ENCODE measurements at regions not wholly inside any gene's neighbourhood (a gene's known extent, or its start where the extent isn't known, plus 50 kb on each side); places are given as distances from the start of the nearest gene placed in this dataset.

GRCh38 chr18:28469946-28470345 is 293.0 kb upstream of the CDH2 start:
- no peaks in the 10 kb centered on the region for H4K20me1 ChIP-seq (ENCODE audit: control insufficient read depth, insufficient read depth, low read depth, low read length)
- TF ChIP-seq CTCF (IDR thresholded peaks at IDR 0.05; ENCODE audit: low read depth, low read length, poor library complexity, severe bottlenecking) (no peak), EZH2phosphoT487 (IDR thresholded peaks at IDR 0.05; ENCODE audit: borderline replicate concordance, low read length) (no peak)
- no peaks in the 10 kb centered on the region for H3K27me3 ChIP-seq (ENCODE audit: control insufficient read depth, low read length)
- H3K4me1 ChIP-seq (ENCODE audit: control insufficient read depth, low read length), result no peaks in the 10 kb centered on the region
- H3F3A ChIP-seq (ENCODE audit: control insufficient read depth, insufficient read depth), result no peaks in the 10 kb centered on the region
- no peak overlapping the region for H3K4me3 ChIP-seq (ENCODE audit: low read length)
- H3K27ac ChIP-seq (ENCODE audit: low read depth, low read length), result no peak overlapping the region
- H3K9me2 ChIP-seq (replicated peaks; ENCODE audit: control insufficient read depth, low read length), result no peaks in the 10 kb centered on the region
- no peak overlapping the region for H3K4me2 ChIP-seq (ENCODE audit: low read length)
- H3K9me3 ChIP-seq (ENCODE audit: control insufficient read depth, insufficient read depth, low read length), result no peaks in the 10 kb centered on the region
- H3K36me3 ChIP-seq (ENCODE audit: control insufficient read depth, low read length), result no peaks in the 10 kb centered on the region
- no peaks in the 10 kb centered on the region for H3K79me2 ChIP-seq (ENCODE audit: control insufficient read depth, low read length)

- H3F3A ChIP-seq (ENCODE audit: control insufficient read depth, insufficient read depth), result no peaks in the 10 kb centered on the region
- no peaks in the 10 kb centered on the region for H3K4me1 ChIP-seq (ENCODE audit: control insufficient read depth, low read length)
- no peak overlapping the region for H3K4me3 ChIP-seq (ENCODE audit: low read length)
- H3K4me2 ChIP-seq (ENCODE audit: low read length), result no peak overlapping the region
- H3K79me2 ChIP-seq (ENCODE audit: control insufficient read depth, low read length), result no peaks in the 10 kb centered on the region
- H3K27ac ChIP-seq (ENCODE audit: low read depth, low read length), result no peak overlapping the region
- TF ChIP-seq EZH2phosphoT487 (IDR thresholded peaks at IDR 0.05; ENCODE audit: borderline replicate concordance, low read length) (no peak), CTCF (IDR thresholded peaks at IDR 0.05; ENCODE audit: low read depth, low read length, poor library complexity, severe bottlenecking) (no peak)
- H3K27me3 ChIP-seq (ENCODE audit: control insufficient read depth, low read length), result no peaks in the 10 kb centered on the region
- no peaks in the 10 kb centered on the region for H4K20me1 ChIP-seq (ENCODE audit: control insufficient read depth, insufficient read depth, low read depth, low read length)
- H3K9me2 ChIP-seq (replicated peaks; ENCODE audit: control insufficient read depth, low read length), result no peaks in the 10 kb centered on the region
- H3K9me3 ChIP-seq (ENCODE audit: control insufficient read depth, insufficient read depth, low read length), result no peaks in the 10 kb centered on the region
- H3K36me3 ChIP-seq (ENCODE audit: control insufficient read depth, low read length), result no peaks in the 10 kb centered on the region
These were observed 292.0 kb upstream of the CDH2 start for GRCh38 chr18:28468901-28469300.

- H3K27me3 ChIP-seq (ENCODE audit: control insufficient read depth, low read length), result no peaks in the 10 kb centered on the region
- H3K4me1 ChIP-seq (ENCODE audit: control insufficient read depth, low read length), result no peaks in the 10 kb centered on the region
- H3K4me2 ChIP-seq (ENCODE audit: low read length), result no peak overlapping the region
- H3K36me3 ChIP-seq (ENCODE audit: control insufficient read depth, low read length), result no peaks in the 10 kb centered on the region
- no peak overlapping the region for H3K4me3 ChIP-seq (ENCODE audit: low read length)
- no peaks in the 10 kb centered on the region for H4K20me1 ChIP-seq (ENCODE audit: control insufficient read depth, insufficient read depth, low read depth, low read length)
- no peak for TF ChIP-seq EZH2phosphoT487 (IDR thresholded peaks at IDR 0.05; ENCODE audit: borderline replicate concordance, low read length)
- no peak for TF ChIP-seq CTCF (IDR thresholded peaks at IDR 0.05; ENCODE audit: low read depth, low read length, poor library complexity, severe bottlenecking)
- no peaks in the 10 kb centered on the region; the same call in 1 of the 2 replicates for H3K9me3 ChIP-seq (ENCODE audit: control insufficient read depth, insufficient read depth, low read length)
- H3F3A ChIP-seq (ENCODE audit: control insufficient read depth, insufficient read depth), result no peaks in the 10 kb centered on the region
- H3K9me2 ChIP-seq (replicated peaks; ENCODE audit: control insufficient read depth, low read length), result no peaks in the 10 kb centered on the region
- no peaks in the 10 kb centered on the region for H3K79me2 ChIP-seq (ENCODE audit: control insufficient read depth, low read length)
- no peak overlapping the region for H3K27ac ChIP-seq (ENCODE audit: low read depth, low read length)
These were observed 289.3 kb upstream of the CDH2 start for GRCh38 chr18:28466204-28466603.

GRCh38 chr18:28459587-28459986 is 282.7 kb upstream of the CDH2 start:
- H3K79me2 ChIP-seq (ENCODE audit: control insufficient read depth, low read length), result no peaks in the 10 kb centered on the region
- no peak for TF ChIP-seq CTCF (IDR thresholded peaks at IDR 0.05; ENCODE audit: low read depth, low read length, poor library complexity, severe bottlenecking)
- TF ChIP-seq EZH2phosphoT487 (IDR thresholded peaks at IDR 0.05; ENCODE audit: borderline replicate concordance, low read length), result no peak
- no peak overlapping the region for H3K4me3 ChIP-seq (ENCODE audit: low read length)
- no peaks in the 10 kb centered on the region for H3K27me3 ChIP-seq (ENCODE audit: control insufficient read depth, low read length)
- H3K27ac ChIP-seq (ENCODE audit: low read depth, low read length), result no peak overlapping the region
- H4K20me1 ChIP-seq (ENCODE audit: control insufficient read depth, insufficient read depth, low read depth, low read length), result no peaks in the 10 kb centered on the region
- no peaks in the 10 kb centered on the region for H3K36me3 ChIP-seq (ENCODE audit: control insufficient read depth, low read length)
- H3K9me3 ChIP-seq (ENCODE audit: control insufficient read depth, insufficient read depth, low read length), result no peaks in the 10 kb centered on the region; the same call in 1 of the 2 replicates
- no peaks in the 10 kb centered on the region for H3F3A ChIP-seq (ENCODE audit: control insufficient read depth, insufficient read depth)
- no peaks in the 10 kb centered on the region for H3K4me1 ChIP-seq (ENCODE audit: control insufficient read depth, low read length)
- H3K4me2 ChIP-seq (ENCODE audit: low read length), result no peak overlapping the region
- no peaks in the 10 kb centered on the region for H3K9me2 ChIP-seq (replicated peaks; ENCODE audit: control insufficient read depth, low read length)

Measured in DOHH2 (cell line).